Thoracic aorta (tissue), 2 donors: ENCODE measurements at regions not wholly inside any gene's neighbourhood (a gene's known extent, or its start where the extent isn't known, plus 50 kb on each side); places are given as distances from the start of the nearest gene placed in this dataset.

Source experiments
- ATAC-seq: fragments of 150-250 bp; one replicate; pipeline ENCODE4 v1.8.0; 2017; ENCODE audit warnings: low read depth; ENCODE audit not compliant: insufficient number of reproducible peaks, low FRiP score
- DNase-seq: peaks from one replicate; pipeline ENCODE4 v3.0.0-alpha.2; 2020; ENCODE audit warnings: low spot score
- H3K27ac ChIP-seq, 2 donors: fragments of 200-600 bp; sonication (generic); 1 replicate in 1 of 2; 2 replicates in 1 of 2; pipeline ENCODE4 v1.5.1; 2016; ENCODE audit warnings: mild to moderate bottlenecking in 2 of 2, moderate library complexity in 2 of 2
- H3K27me3 ChIP-seq: fragments of 200-600 bp; sonication (generic); replicated peaks from 2 replicates; pipeline ENCODE4 v1.6.0; 2016; ENCODE audit warnings: mild to moderate bottlenecking; ENCODE audit not compliant: insufficient read depth
- H3K36me3 ChIP-seq: fragments of 200-600 bp; sonication (generic); one replicate; pipeline ENCODE4 v1.5.1; 2016
- H3K4me1 ChIP-seq, 2 donors: fragments of 200-600 bp; sonication (generic); 1 replicate in 1 of 2; 2 replicates in 1 of 2; pipeline versions ENCODE4 v1.5.1 to v1.6.0; 2016; ENCODE audit warnings: low read depth in 2 of 2, mild to moderate bottlenecking in 1 of 2; ENCODE audit not compliant: control insufficient read depth in 1 of 2
- H3K4me3 ChIP-seq: fragments of 200-600 bp; sonication (generic); 2 replicates; pipeline ENCODE4 v1.5.1; 2016; ENCODE audit warnings: mild to moderate bottlenecking
- H3K9me3 ChIP-seq: fragments of 200-600 bp; sonication (generic); 2 replicates; pipeline ENCODE4 v1.5.1; 2016
- CTCF ChIP-seq: fragments of 200-600 bp; sonication (generic); IDR thresholded peaks from one replicate; pipeline ENCODE4 v1.5.1; 2019; ENCODE audit warnings: antibody characterized with exemption

GRCh38 chr18:5091741-5092140 lies 105.3 kb downstream of the AKAIN1 start:
- no peak for ATAC-seq
- H3K36me3 ChIP-seq: no peaks in the 10 kb centered on the region

GRCh38 chr18:5075297-5075696 lies 121.8 kb downstream of the AKAIN1 start:
- ATAC-seq (no peak), DNase-seq (no peak)
- Histone ChIP-seq H3K27ac (no peak overlapping the region), H3K9me3 (no peaks in the 10 kb centered on the region), H3K4me3 (no peak overlapping the region), H3K36me3 (no peaks in the 10 kb centered on the region), H3K4me1 (no peaks in the 10 kb centered on the region), H3K27me3 (no peaks in the 10 kb centered on the region)
- no peak for TF ChIP-seq CTCF

More at GRCh38 chr18:5091741-5092140, 105.3 kb downstream of the AKAIN1 start:
- no peak for TF ChIP-seq CTCF
- H3K4me3 ChIP-seq: no peak overlapping the region
- H3K27me3 ChIP-seq: no peaks in the 10 kb centered on the region
- H3K9me3 ChIP-seq: no peaks in the 10 kb centered on the region
- H3K27ac ChIP-seq: no peak overlapping the region
- DNase-seq: no peak
- no peaks in the 10 kb centered on the region for H3K4me1 ChIP-seq

GRCh38 chr18:5073026-5073944 lies 123.8 kb downstream of the AKAIN1 start:
- H3K9me3 ChIP-seq: no peaks in the 10 kb centered on the region
- no peak overlapping the region for H3K4me3 ChIP-seq
- H3K36me3 ChIP-seq: no peaks in the 10 kb centered on the region
- no peak overlapping the region for H3K27ac ChIP-seq
- no peaks in the 10 kb centered on the region for H3K27me3 ChIP-seq
- TF ChIP-seq CTCF: no peak
- no peak for DNase-seq
- H3K4me1 ChIP-seq: no peaks in the 10 kb centered on the region
- ATAC-seq: no peak

- H3K4me3 ChIP-seq: no peak overlapping the region
- H3K27ac ChIP-seq: no peak overlapping the region
- ATAC-seq: no peak
- DNase-seq: no peak
- H3K36me3 ChIP-seq: no peaks in the 10 kb centered on the region
- H3K9me3 ChIP-seq: no peaks in the 10 kb centered on the region
- no peaks in the 10 kb centered on the region for H3K4me1 ChIP-seq
- no peaks in the 10 kb centered on the region for H3K27me3 ChIP-seq
- no peak for TF ChIP-seq CTCF
These were observed 128.2 kb downstream of the AKAIN1 start for GRCh38 chr18:5068851-5069250.

- Histone ChIP-seq H3K4me3 (no peak overlapping the region), H3K9me3 (no peaks in the 10 kb centered on the region), H3K27me3 (no peaks in the 10 kb centered on the region), H3K27ac (no peak overlapping the region), H3K4me1 (no peaks in the 10 kb centered on the region), H3K36me3 (no peaks in the 10 kb centered on the region)
- DNase-seq (no peak), ATAC-seq (no peak)
- TF ChIP-seq CTCF: no peak
These were observed 130.6 kb downstream of the AKAIN1 start for GRCh38 chr18:5066380-5066977.
